Kidney epithelial cell (primary cell): ENCODE measurements at regions not wholly inside any gene's neighbourhood (a gene's known extent, or its start where the extent isn't known, plus 50 kb on each side); places are given as distances from the start of the nearest gene placed in this dataset.
A peak's percentile ranks its signal among the peaks of the same experiment; 100 is the strongest.

Experiments
- DNase-seq: peaks from one replicate; pipeline ENCODE4 v3.0.0-alpha.2; 2010; ENCODE audit warnings: low read depth
- H3K27me3 ChIP-seq: 2 replicates; pipeline ENCODE4 v1.6.0; 2011; ENCODE audit warnings: low read length; ENCODE audit not compliant: control insufficient read depth, insufficient read depth
- H3K36me3 ChIP-seq: 2 replicates; pipeline ENCODE4 v1.5.1; 2011; ENCODE audit warnings: low read length; ENCODE audit not compliant: control insufficient read depth, insufficient read depth
- H3K4me3 ChIP-seq: 2 replicates; pipeline ENCODE4 v1.5.1; 2011; ENCODE audit warnings: low read depth, mild to moderate bottlenecking, control low read depth, low read length
- CTCF ChIP-seq: IDR thresholded peaks from 2 replicates; pipeline ENCODE4 v1.5.1; 2011; ENCODE audit warnings: mild to moderate bottlenecking, moderate library complexity, low read length, control low read depth, inconsistent platforms; ENCODE audit not compliant: insufficient read depth, poor library complexity, severe bottlenecking

- TF ChIP-seq CTCF: no peak
- no peak overlapping the region for H3K4me3 ChIP-seq
- H3K36me3 ChIP-seq: no peaks in the 10 kb centered on the region
- no peak for DNase-seq
- H3K27me3 ChIP-seq: no peaks in the 10 kb centered on the region
Observed at GRCh38 chr2:183665425-183665824, 541.2 kb downstream of the NUP35 start.

GRCh38 chr2:183666031-183666430 is 541.8 kb downstream of the NUP35 start:
- peak; percentile 14 for DNase-seq
- Histone ChIP-seq H3K36me3 (no peaks in the 10 kb centered on the region), H3K27me3 (no peaks in the 10 kb centered on the region), H3K4me3 (no peak overlapping the region)
- TF ChIP-seq CTCF: no peak

- no peak overlapping the region for H3K4me3 ChIP-seq
- no peaks in the 10 kb centered on the region for H3K27me3 ChIP-seq
- TF ChIP-seq CTCF: no peak
- DNase-seq: no peak
- no peaks in the 10 kb centered on the region for H3K36me3 ChIP-seq
Observed at GRCh38 chr2:183671233-183671632, 547.0 kb downstream of the NUP35 start.

GRCh38 chr2:183678908-183679307 is 554.7 kb downstream of the NUP35 start:
- Histone ChIP-seq H3K27me3 (no peaks in the 10 kb centered on the region), H3K4me3 (no peak overlapping the region), H3K36me3 (no peaks in the 10 kb centered on the region)
- TF ChIP-seq CTCF: no peak
- no peak for DNase-seq

- Histone ChIP-seq H3K27me3 (no peaks in the 10 kb centered on the region), H3K4me3 (no peak overlapping the region), H3K36me3 (no peaks in the 10 kb centered on the region)
- TF ChIP-seq CTCF: no peak
- DNase-seq: no peak
Observed at GRCh38 chr2:183680573-183680972, 556.3 kb downstream of the NUP35 start.

- Histone ChIP-seq H3K36me3 (no peaks in the 10 kb centered on the region), H3K4me3 (no peak overlapping the region), H3K27me3 (no peaks in the 10 kb centered on the region)
- no peak for DNase-seq
- no peak for TF ChIP-seq CTCF
Observed at GRCh38 chr2:183684686-183685085, 560.4 kb downstream of the NUP35 start.
